ENCODE measurements at regions not wholly inside any gene's neighbourhood (a gene's known extent, or its start where the extent isn't known, plus 50 kb on each side); places are given as distances from the start of the nearest gene placed in this dataset.

- TF ChIP-seq, protein P1, sequence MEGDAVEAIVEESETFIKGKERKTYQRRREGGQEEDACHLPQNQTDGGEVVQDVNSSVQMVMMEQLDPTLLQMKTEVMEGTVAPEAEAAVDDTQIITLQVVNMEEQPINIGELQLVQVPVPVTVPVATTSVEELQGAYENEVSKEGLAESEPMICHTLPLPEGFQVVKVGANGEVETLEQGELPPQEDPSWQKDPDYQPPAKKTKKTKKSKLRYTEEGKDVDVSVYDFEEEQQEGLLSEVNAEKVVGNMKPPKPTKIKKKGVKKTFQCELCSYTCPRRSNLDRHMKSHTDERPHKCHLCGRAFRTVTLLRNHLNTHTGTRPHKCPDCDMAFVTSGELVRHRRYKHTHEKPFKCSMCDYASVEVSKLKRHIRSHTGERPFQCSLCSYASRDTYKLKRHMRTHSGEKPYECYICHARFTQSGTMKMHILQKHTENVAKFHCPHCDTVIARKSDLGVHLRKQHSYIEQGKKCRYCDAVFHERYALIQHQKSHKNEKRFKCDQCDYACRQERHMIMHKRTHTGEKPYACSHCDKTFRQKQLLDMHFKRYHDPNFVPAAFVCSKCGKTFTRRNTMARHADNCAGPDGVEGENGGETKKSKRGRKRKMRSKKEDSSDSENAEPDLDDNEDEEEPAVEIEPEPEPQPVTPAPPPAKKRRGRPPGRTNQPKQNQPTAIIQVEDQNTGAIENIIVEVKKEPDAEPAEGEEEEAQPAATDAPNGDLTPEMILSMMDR (IDR thresholded peaks at IDR 0.05) = no peak
- TF ChIP-seq POLR2A (IDR thresholded peaks at IDR 0.05) = no peak
Measured at GRCh38 chr1:208997726-208998312, 585.7 kb upstream of the CAMK1G start.

Data from lower leg skin (tissue), 3 donors.